ENCODE measurements at regions not wholly inside any gene's neighbourhood (a gene's known extent, or its start where the extent isn't known, plus 50 kb on each side); places are given as distances from the start of the nearest gene placed in this dataset.

- H3K9me3 Mint-ChIP-seq: peaks cover 0 to 7% of the 10 kb centered on the region in 2 donors
- no peak overlapping the region for H3K27ac ChIP-seq (ENCODE audit: low read length)
- H3K27me3 Mint-ChIP-seq (ENCODE audit: low read depth in 2 of 2): no peaks in the 10 kb centered on the region
- no peak overlapping the region for H3K27ac Mint-ChIP-seq
- no peak overlapping the region for H3K4me3 Mint-ChIP-seq
- no peaks in the 10 kb centered on the region for H3K36me3 Mint-ChIP-seq
- intact Hi-C loops (cut with micrococcal nuclease): no loop called here
- DNase-seq: no peak
- H3K4me1 ChIP-seq (ENCODE audit: control insufficient read depth, insufficient read depth, low read length): no peaks in the 10 kb centered on the region
- H3K4me1 Mint-ChIP-seq: no peaks in the 10 kb centered on the region
- no peaks in the 10 kb centered on the region for H3K27me3 ChIP-seq (ENCODE audit: control insufficient read depth, insufficient read depth, low read length)
- no peak for TF ChIP-seq CTCF (IDR thresholded peaks at IDR 0.05)
- no peak overlapping the region for H3K4me3 ChIP-seq (ENCODE audit: low read length)
- H3K9me3 ChIP-seq (ENCODE audit: control insufficient read depth, insufficient read depth, low read length): peaks cover 8% of the 10 kb centered on the region
- no peaks in the 10 kb centered on the region for H3K36me3 ChIP-seq (ENCODE audit: control insufficient read depth, insufficient read depth, low read length)
- no peak for ATAC-seq
These were observed 758.6 kb upstream of the IGFBP3 start for GRCh38 chr7:46679671-46680070.

GRCh38 chr7:46678421-46678820, 757.3 kb upstream of the IGFBP3 start:
- no peaks in the 10 kb centered on the region for H3K36me3 Mint-ChIP-seq
- Histone ChIP-seq H3K9me3 (ENCODE audit: control insufficient read depth, insufficient read depth, low read length) (peaks cover 8% of the 10 kb centered on the region), H3K27ac (ENCODE audit: low read length) (no peak overlapping the region), H3K36me3 (ENCODE audit: control insufficient read depth, insufficient read depth, low read length) (no peaks in the 10 kb centered on the region), H3K4me1 (ENCODE audit: control insufficient read depth, insufficient read depth, low read length) (no peaks in the 10 kb centered on the region), H3K27me3 (ENCODE audit: control insufficient read depth, insufficient read depth, low read length) (no peaks in the 10 kb centered on the region), H3K4me3 (ENCODE audit: low read length) (no peak overlapping the region)
- H3K4me1 Mint-ChIP-seq: no peaks in the 10 kb centered on the region
- H3K4me3 Mint-ChIP-seq: no peak overlapping the region
- peaks cover 0 to 7% of the 10 kb centered on the region in 2 donors for H3K9me3 Mint-ChIP-seq
- intact Hi-C loops (cut with micrococcal nuclease): no loop called here
- no peaks in the 10 kb centered on the region for H3K27me3 Mint-ChIP-seq (ENCODE audit: low read depth in 2 of 2)
- no peak for DNase-seq
- TF ChIP-seq CTCF (IDR thresholded peaks at IDR 0.05): no peak
- H3K27ac Mint-ChIP-seq: no peak overlapping the region
- ATAC-seq: no peak
- no CpG with 5 or more reads among the region's 2 CpGs for WGBS (ENCODE audit: insufficient coverage)

- Mint-ChIP-seq H3K36me3 (no peaks in the 10 kb centered on the region), H3K27me3 (ENCODE audit: low read depth in 2 of 2) (no peaks in the 10 kb centered on the region), H3K9me3 (peaks cover under 1 to 5% of the 10 kb centered on the region in 2 donors), H3K4me1 (no peaks in the 10 kb centered on the region), H3K27ac (no peak overlapping the region), H3K4me3 (no peak overlapping the region)
- no peak for TF ChIP-seq CTCF (IDR thresholded peaks at IDR 0.05)
- Histone ChIP-seq H3K4me3 (ENCODE audit: low read length) (no peak overlapping the region), H3K9me3 (ENCODE audit: control insufficient read depth, insufficient read depth, low read length) (peaks cover 2% of the 10 kb centered on the region), H3K36me3 (ENCODE audit: control insufficient read depth, insufficient read depth, low read length) (no peaks in the 10 kb centered on the region), H3K27ac (ENCODE audit: low read length) (no peak overlapping the region), H3K27me3 (ENCODE audit: control insufficient read depth, insufficient read depth, low read length) (no peaks in the 10 kb centered on the region), H3K4me1 (ENCODE audit: control insufficient read depth, insufficient read depth, low read length) (no peaks in the 10 kb centered on the region)
- 100% methylated on average over 3 of the region's 4 CpGs for WGBS (ENCODE audit: insufficient coverage)
- ATAC-seq (no peak), DNase-seq (no peak)
- intact Hi-C loops (cut with micrococcal nuclease): no loop called here
These were observed 754.4 kb upstream of the IGFBP3 start for GRCh38 chr7:46675456-46675855.

- Mint-ChIP-seq H3K9me3 (peaks cover 8 to 9% of the 10 kb centered on the region in 2 donors), H3K27me3 (ENCODE audit: low read depth in 2 of 2) (no peaks in the 10 kb centered on the region), H3K4me3 (no peak overlapping the region), H3K27ac (no peak overlapping the region), H3K36me3 (no peaks in the 10 kb centered on the region), H3K4me1 (no peaks in the 10 kb centered on the region)
- Histone ChIP-seq H3K27ac (ENCODE audit: low read length) (no peak overlapping the region), H3K4me1 (ENCODE audit: control insufficient read depth, insufficient read depth, low read length) (no peaks in the 10 kb centered on the region), H3K9me3 (ENCODE audit: control insufficient read depth, insufficient read depth, low read length) (no peaks in the 10 kb centered on the region), H3K4me3 (ENCODE audit: low read length) (no peak overlapping the region), H3K36me3 (ENCODE audit: control insufficient read depth, insufficient read depth, low read length) (no peaks in the 10 kb centered on the region), H3K27me3 (ENCODE audit: control insufficient read depth, insufficient read depth, low read length) (no peaks in the 10 kb centered on the region)
- no peak for TF ChIP-seq CTCF (IDR thresholded peaks at IDR 0.05)
- WGBS (ENCODE audit: insufficient coverage): 63% methylated on average over 2 of the region's 2 CpGs
- DNase-seq (no peak), ATAC-seq (no peak)
- intact Hi-C loops (cut with micrococcal nuclease): no loop called here
These were observed 751.8 kb upstream of the IGFBP3 start for GRCh38 chr7:46672861-46673260.

All from natural killer cell (primary cell).